GM12892 (cell line): ENCODE measurements at regions not wholly inside any gene's neighbourhood (a gene's known extent, or its start where the extent isn't known, plus 50 kb on each side); places are given as distances from the start of the nearest gene placed in this dataset.

ENCODE experiments used
- POLR2A ChIP-seq: IDR thresholded peaks from 2 replicates; pipeline ENCODE4 v1.6.1; 2011; ENCODE audit warnings: low read depth, low read length, control low read depth
- POLR2AphosphoS5 ChIP-seq: IDR thresholded peaks from 2 replicates; pipeline ENCODE4 v1.6.1; 2011; ENCODE audit warnings: low read depth, low read length, control low read depth
- TAF1 ChIP-seq: IDR thresholded peaks from 2 replicates; pipeline ENCODE4 v1.6.1; 2011; ENCODE audit warnings: low read depth, mild to moderate bottlenecking, control low read depth, low read length, borderline replicate concordance

- TF ChIP-seq POLR2A = no peak
- TF ChIP-seq POLR2AphosphoS5 = no peak
- no peak for TF ChIP-seq TAF1
These were observed 51.0 kb upstream of the MYL2 start for GRCh38 chr12:110971189-110971920.
